GM11168 (cell line): ENCODE measurements at regions not wholly inside any gene's neighbourhood (a gene's known extent, or its start where the extent isn't known, plus 50 kb on each side); places are given as distances from the start of the nearest gene placed in this dataset.

Experiments
- in situ Hi-C: fragments of 300-500 bp; cut with MboI; formaldehyde crosslinking; loops from one replicate; pipeline ENCODE4 v1.12.0; 2022; ENCODE audit warnings: low sequenced_read_pairs; ENCODE audit not compliant: unreplicated experiment

- in situ Hi-C loops: no loop called here
These were observed 105.2 kb upstream of the CDKN3 start for GRCh38 chr14:54291491-54292191.

- in situ Hi-C loops: no loop called here
These were observed 102.0 kb upstream of the CDKN3 start for GRCh38 chr14:54294802-54295201.

- in situ Hi-C loops: no loop called here
These were observed 97.1 kb upstream of the CDKN3 start for GRCh38 chr14:54299410-54300363.

- in situ Hi-C loops: no loop called here
These were observed 95.9 kb upstream of the CDKN3 start for GRCh38 chr14:54300881-54301280.

GRCh38 chr14:54301359-54301758 lies 95.4 kb upstream of the CDKN3 start:
- in situ Hi-C loops: no loop called here

GRCh38 chr14:54306806-54307205 lies 90.0 kb upstream of the CDKN3 start:
- in situ Hi-C loops: no loop called here

- in situ Hi-C loops: no loop called here
These were observed 87.2 kb upstream of the CDKN3 start for GRCh38 chr14:54309615-54310014.

GRCh38 chr14:54310151-54310850 lies 86.5 kb upstream of the CDKN3 start:
- in situ Hi-C loops: no loop called here

GRCh38 chr14:54310851-54311228 lies 86.0 kb upstream of the CDKN3 start:
- in situ Hi-C loops: no loop called here

GRCh38 chr14:54312166-54312801 lies 84.5 kb upstream of the CDKN3 start:
- in situ Hi-C loops: no loop called here

GRCh38 chr14:54314365-54315104 lies 82.3 kb upstream of the CDKN3 start:
- in situ Hi-C loops: no loop called here

GRCh38 chr14:54316652-54317051 lies 80.2 kb upstream of the CDKN3 start:
- in situ Hi-C loops: no loop called here

- in situ Hi-C loops: no loop called here
These were observed 79.4 kb upstream of the CDKN3 start for GRCh38 chr14:54317391-54317790.

- in situ Hi-C loops: no loop called here
These were observed 74.6 kb upstream of the CDKN3 start for GRCh38 chr14:54322246-54322645.

- in situ Hi-C loops: no loop called here
These were observed 74.0 kb upstream of the CDKN3 start for GRCh38 chr14:54322701-54323337.

GRCh38 chr14:54325766-54326165 lies 71.0 kb upstream of the CDKN3 start:
- in situ Hi-C loops: loop anchor here (25.0 kb wide), 1 partner anchor 888 kb away; no protein-coding TSS in a partner anchor

- in situ Hi-C loops: loop anchor here (25.0 kb wide), 1 partner anchor 892 kb away; no protein-coding TSS in a partner anchor
These were observed 67.6 kb upstream of the CDKN3 start for GRCh38 chr14:54329082-54329695.

- in situ Hi-C loops: loop anchor here (10.0 to 25.0 kb wide), 2 partner anchors 796 to 894 kb away; no protein-coding TSS in a partner anchor
These were observed 65.9 kb upstream of the CDKN3 start for GRCh38 chr14:54330876-54331275.
